ENCODE measurements at regions not wholly inside any gene's neighbourhood (a gene's known extent, or its start where the extent isn't known, plus 50 kb on each side); places are given as distances from the start of the nearest gene placed in this dataset.

GRCh38 chr2:234708091-234708683, 211.3 kb upstream of the ARL4C start:
- intact Hi-C loops (cut with DNase I), result no loop called here
- TF ChIP-seq CTCF (IDR thresholded peaks at IDR 0.05), result no peak
- no peaks in the 10 kb centered on the region for H3K9me3 ChIP-seq
- no peaks in the 10 kb centered on the region for H3K4me1 ChIP-seq
- no peak for DNase-seq (ENCODE audit: low spot score in 2 of 2)
- H3K27ac ChIP-seq, result no peak overlapping the region
- no peaks in the 10 kb centered on the region for H3K27me3 ChIP-seq
- no peaks in the 10 kb centered on the region for H3K36me3 ChIP-seq
- no peak overlapping the region for H3K4me3 ChIP-seq

- no peak for DNase-seq (ENCODE audit: low spot score in 2 of 2)
- H3K4me3 ChIP-seq, result no peak overlapping the region
- no peak overlapping the region for H3K27ac ChIP-seq
- H3K36me3 ChIP-seq, result no peaks in the 10 kb centered on the region
- no peaks in the 10 kb centered on the region for H3K9me3 ChIP-seq
- H3K27me3 ChIP-seq, result no peaks in the 10 kb centered on the region
- no peak for TF ChIP-seq CTCF (IDR thresholded peaks at IDR 0.05)
- H3K4me1 ChIP-seq, result no peaks in the 10 kb centered on the region
- intact Hi-C loops (cut with DNase I), result no loop called here
Measured at GRCh38 chr2:234706086-234706485, 209.2 kb upstream of the ARL4C start.

GRCh38 chr2:234705108-234705507, 208.2 kb upstream of the ARL4C start:
- intact Hi-C loops (cut with DNase I), result no loop called here
- H3K27me3 ChIP-seq, result no peaks in the 10 kb centered on the region
- no peak for DNase-seq (ENCODE audit: low spot score in 2 of 2)
- no peak overlapping the region for H3K4me3 ChIP-seq
- no peaks in the 10 kb centered on the region for H3K36me3 ChIP-seq
- no peaks in the 10 kb centered on the region for H3K9me3 ChIP-seq
- no peaks in the 10 kb centered on the region for H3K4me1 ChIP-seq
- TF ChIP-seq CTCF (IDR thresholded peaks at IDR 0.05), result no peak
- H3K27ac ChIP-seq, result no peak overlapping the region

- Histone ChIP-seq H3K4me3 (no peak overlapping the region), H3K4me1 (no peaks in the 10 kb centered on the region), H3K9me3 (no peaks in the 10 kb centered on the region), H3K27me3 (no peaks in the 10 kb centered on the region), H3K36me3 (no peaks in the 10 kb centered on the region), H3K27ac (no peak overlapping the region)
- TF ChIP-seq CTCF (IDR thresholded peaks at IDR 0.05), result no peak
- intact Hi-C loops (cut with DNase I), result no loop called here
- DNase-seq (ENCODE audit: low spot score in 2 of 2), result no peak
Measured at GRCh38 chr2:234703258-234703657, 206.4 kb upstream of the ARL4C start.

- Histone ChIP-seq H3K27ac (no peak overlapping the region), H3K9me3 (no peaks in the 10 kb centered on the region), H3K27me3 (no peaks in the 10 kb centered on the region), H3K4me3 (no peak overlapping the region), H3K4me1 (no peaks in the 10 kb centered on the region), H3K36me3 (no peaks in the 10 kb centered on the region)
- TF ChIP-seq CTCF (IDR thresholded peaks at IDR 0.05), result no peak
- intact Hi-C loops (cut with DNase I), result no loop called here
- no peak for DNase-seq (ENCODE audit: low spot score in 2 of 2)
Measured at GRCh38 chr2:234702731-234703225, 205.9 kb upstream of the ARL4C start.

GRCh38 chr2:234701841-234702240, 205.0 kb upstream of the ARL4C start:
- Histone ChIP-seq H3K36me3 (no peaks in the 10 kb centered on the region), H3K4me3 (no peak overlapping the region), H3K27ac (no peak overlapping the region), H3K4me1 (no peaks in the 10 kb centered on the region), H3K27me3 (no peaks in the 10 kb centered on the region), H3K9me3 (no peaks in the 10 kb centered on the region)
- DNase-seq (ENCODE audit: low spot score in 2 of 2), result no peak
- intact Hi-C loops (cut with DNase I), result no loop called here
- no peak for TF ChIP-seq CTCF (IDR thresholded peaks at IDR 0.05)
